ENCODE measurements at regions not wholly inside any gene's neighbourhood (a gene's known extent, or its start where the extent isn't known, plus 50 kb on each side); places are given as distances from the start of the nearest gene placed in this dataset.

GRCh38 chr15:31503256-31503655, 176.6 kb downstream of the KLF13 start:
- Histone ChIP-seq H3K27ac (ENCODE audit: extremely low read length, insufficient read depth, low read length) (no peak overlapping the region), H3K4me3 (replicated peaks in 1 of 3; ENCODE audit: insufficient read depth in 1 of 3, low read depth in 2 of 3, low read length in 3 of 3) (no peak overlapping the region), H4K20me1 (ENCODE audit: insufficient read depth, low read length) (no peaks in the 10 kb centered on the region), H3K9ac (ENCODE audit: insufficient read depth, low read depth, low read length) (no peak overlapping the region), H2AFZ (ENCODE audit: low read length) (no peak overlapping the region), H3K9me3 (ENCODE audit: low read length) (no peaks in the 10 kb centered on the region), H3K27me3 (ENCODE audit: control insufficient read depth in 1 of 2, insufficient read depth in 2 of 2, low read length in 2 of 2) (no peaks in the 10 kb centered on the region; a peak in 3 of 5 replicates), H3K36me3 (replicated peaks in 1 of 2; ENCODE audit: control insufficient read depth in 1 of 2, insufficient read depth in 2 of 2, low read length in 2 of 2) (no peaks in the 10 kb centered on the region), H3K4me1 (ENCODE audit: insufficient read depth, low read length) (no peaks in the 10 kb centered on the region), H3K4me2 (ENCODE audit: low read depth, low read length) (no peak overlapping the region), H3K79me2 (ENCODE audit: insufficient read depth, low read length) (no peaks in the 10 kb centered on the region)
- ChIA-PET CTCF (ENCODE audit: low intra/inter-chr PET ratio, low total read pairs) (no interaction called here), POLR2A (no interaction called here)
- DNase-seq (ENCODE audit: low spot score): no peak
- no peak for FAIRE-seq
- WGBS (ENCODE audit: low lambda C conversion rate): 0% methylated on average over 3 of the region's 6 CpGs
- BruUV-seq (replicated peaks): no TSS peak
- in situ Hi-C loops (cut with HindIII; ENCODE audit: extremely low pct_ligation_motif_present, low pct_unique_long_range_greater_than_20kb) (no loop called here), intact Hi-C loops (cut with micrococcal nuclease; ENCODE audit: unreplicated experiment) (no loop called here)
- no peak for TF ChIP-seq ZNF883 (CRISPR knock-in tag; IDR thresholded peaks at IDR 0.05; ENCODE audit: not compliant biosample characterization)
- TF ChIP-seq SIX4 (CRISPR knock-in tag; IDR thresholded peaks at IDR 0.05): no peak
- no peak for ATAC-seq

- no TSS peak for BruUV-seq (replicated peaks)
- TF ChIP-seq TBX2 (CRISPR knock-in tag; IDR thresholded peaks at IDR 0.05; ENCODE audit: borderline replicate concordance) (no peak), ZNF597 (CRISPR knock-in tag; IDR thresholded peaks at IDR 0.05) (no peak), RBM22 (optimal IDR thresholded peaks at IDR 0.05; ENCODE audit: low read length) (no peak), ZNF720 (CRISPR knock-in tag; IDR thresholded peaks at IDR 0.05) (no peak), ZNF318 (CRISPR knock-in tag; IDR thresholded peaks at IDR 0.05) (no peak)
Observed at GRCh38 chr15:31503758-31504461, 177.3 kb downstream of the KLF13 start.

More at GRCh38 chr15:31503758-31504461, 177.3 kb downstream of the KLF13 start:
- no peaks in the 10 kb centered on the region; a peak in 3 of 5 replicates for H3K27me3 ChIP-seq (ENCODE audit: control insufficient read depth in 1 of 2, insufficient read depth in 2 of 2, low read length in 2 of 2)
- ATAC-seq (no peak), FAIRE-seq (no peak), DNase-seq (ENCODE audit: low spot score) (no peak)
- intact Hi-C loops (cut with micrococcal nuclease; ENCODE audit: unreplicated experiment): no loop called here
- no peaks in the 10 kb centered on the region for H4K20me1 ChIP-seq (ENCODE audit: insufficient read depth, low read length)
- no peak overlapping the region for H2AFZ ChIP-seq (ENCODE audit: low read length)
- CTCF ChIA-PET (ENCODE audit: low intra/inter-chr PET ratio, low total read pairs): no interaction called here
- no peaks in the 10 kb centered on the region for H3K9me3 ChIP-seq (ENCODE audit: low read length)
- H3K4me2 ChIP-seq (ENCODE audit: low read depth, low read length): no peak overlapping the region
- POLR2A ChIA-PET: no interaction called here
- no peaks in the 10 kb centered on the region for H3K79me2 ChIP-seq (ENCODE audit: insufficient read depth, low read length)
- 55% methylated on average over 13 of the region's 17 CpGs for WGBS (ENCODE audit: low lambda C conversion rate)
- H3K4me1 ChIP-seq (ENCODE audit: insufficient read depth, low read length): no peaks in the 10 kb centered on the region
- no peak overlapping the region for H3K9ac ChIP-seq (ENCODE audit: insufficient read depth, low read depth, low read length)
- H3K36me3 ChIP-seq (replicated peaks in 1 of 2; ENCODE audit: control insufficient read depth in 1 of 2, insufficient read depth in 2 of 2, low read length in 2 of 2): no peaks in the 10 kb centered on the region
- no peak overlapping the region for H3K27ac ChIP-seq (ENCODE audit: extremely low read length, insufficient read depth, low read length)
- in situ Hi-C loops (cut with HindIII; ENCODE audit: extremely low pct_ligation_motif_present, low pct_unique_long_range_greater_than_20kb): no loop called here
- H3K4me3 ChIP-seq (replicated peaks in 1 of 3; ENCODE audit: insufficient read depth in 1 of 3, low read depth in 2 of 3, low read length in 3 of 3): no peak overlapping the region

All from HepG2 (cell line).